NAMALWA (cell line): ENCODE measurements at regions not wholly inside any gene's neighbourhood (a gene's known extent, or its start where the extent isn't known, plus 50 kb on each side); places are given as distances from the start of the nearest gene placed in this dataset.
"Not testable (repeated sequence)": the region's sequence is repeated elsewhere in the genome, so short reads cannot be mapped to it uniquely, and the experiment has no call there.

Experiments
- DNase-seq: peaks from one replicate; pipeline ENCODE4 v3.0.0-alpha.2; 2015; ENCODE audit warnings: low spot score

- DNase-seq, result no peak
Measured at GRCh38 chr14:56049536-56049935, 68.7 kb upstream of the PELI2 start.

- DNase-seq, result no peak
Measured at GRCh38 chr14:56055511-56055910, 62.7 kb upstream of the PELI2 start.

DNA sequence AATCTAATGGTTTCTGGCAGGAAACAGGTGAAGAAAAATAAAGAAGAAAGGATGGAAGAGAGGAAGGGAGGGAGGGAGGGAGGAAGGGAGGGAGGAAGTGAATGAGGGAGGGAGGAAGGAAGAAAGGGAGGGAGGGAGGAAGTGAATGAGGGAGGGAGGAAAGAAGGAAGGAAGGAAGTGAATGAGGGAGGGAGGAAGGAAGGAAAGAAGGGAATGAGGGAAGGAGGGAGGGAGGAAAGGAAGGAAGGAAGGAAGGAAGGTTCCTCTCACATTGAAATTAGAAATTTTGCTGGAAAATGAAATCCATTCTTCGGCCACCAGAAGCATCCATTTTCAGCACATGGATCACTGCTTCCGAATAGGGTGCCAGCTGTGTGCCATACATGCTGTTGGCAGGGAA is 62.2 kb upstream of the PELI2 start:
- DNase-seq, result no peak

GRCh38 chr14:56057071-56057741 is 61.0 kb upstream of the PELI2 start:
- DNase-seq, result no peak

DNA sequence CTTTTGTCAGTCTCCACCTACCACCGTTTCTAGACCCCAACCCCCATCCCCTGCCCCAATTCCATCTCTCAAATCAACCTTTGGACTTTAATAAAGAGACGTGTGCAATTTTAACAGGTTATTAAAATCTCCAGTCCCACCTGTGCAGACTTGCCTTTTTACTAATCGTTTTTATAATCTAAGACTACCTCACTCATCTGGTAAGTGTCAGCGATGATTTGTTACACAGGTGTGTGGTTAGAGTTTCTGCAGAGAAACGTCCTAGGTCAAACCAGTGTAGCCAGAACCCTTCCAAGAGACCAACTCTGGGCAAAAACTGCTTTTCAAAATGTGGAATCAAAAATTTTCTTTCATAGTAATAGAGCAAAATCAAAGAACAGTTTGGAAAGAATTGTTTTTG is 60.4 kb upstream of the PELI2 start:
- no peak for DNase-seq

- no peak for DNase-seq
Measured at GRCh38 chr14:56059054-56059453, 59.2 kb upstream of the PELI2 start.

DNA sequence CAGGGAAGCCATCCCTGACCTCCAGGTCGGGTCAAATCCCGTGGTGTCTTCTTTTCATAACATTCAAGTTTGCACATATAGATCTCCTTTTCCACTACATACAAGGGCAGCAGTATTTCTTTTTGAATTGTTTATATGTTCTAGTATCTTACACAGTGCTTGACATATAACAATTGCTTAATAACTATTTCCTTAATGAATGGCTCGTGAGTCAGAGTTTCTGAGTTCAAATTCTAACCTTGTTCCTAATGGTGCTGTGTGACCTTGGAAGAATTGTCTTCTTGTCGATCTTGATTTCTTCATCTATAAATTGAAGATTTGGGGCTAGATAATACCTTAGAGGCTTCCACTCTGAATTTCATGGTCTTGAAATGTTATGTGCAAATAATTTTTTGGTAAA is 57.2 kb upstream of the PELI2 start:
- no peak for DNase-seq

- DNase-seq, result no peak
Measured at GRCh38 chr14:56063131-56063530, 55.1 kb upstream of the PELI2 start.

- DNase-seq, result no peak
Measured at GRCh38 chr14:56064513-56064912, 53.7 kb upstream of the PELI2 start.

- DNase-seq, result not testable (repeated sequence)
Measured at GRCh38 chr14:56065199-56065598, 53.0 kb upstream of the PELI2 start.

- DNase-seq, result no peak
Measured at GRCh38 chr14:56065621-56066290, 52.5 kb upstream of the PELI2 start.
